ENCODE measurements at regions not wholly inside any gene's neighbourhood (a gene's known extent, or its start where the extent isn't known, plus 50 kb on each side); places are given as distances from the start of the nearest gene placed in this dataset.

GRCh38 chr6:113496166-113496565, 361.0 kb upstream of the MARCKS start:
- in situ Hi-C loops (cut with MboI; ENCODE audit: low pct_unique_long_range_greater_than_20kb, low sequenced_read_pairs, unreplicated experiment), result no loop called here
- TF ChIP-seq CTCF (IDR thresholded peaks at IDR 0.05; ENCODE audit: extremely low read depth, insufficient read depth, missing control alignments), result no peak
- DNase-seq (ENCODE audit: low spot score), result no peak

GRCh38 chr6:113500221-113500620, 356.9 kb upstream of the MARCKS start:
- in situ Hi-C loops (cut with MboI; ENCODE audit: low pct_unique_long_range_greater_than_20kb, low sequenced_read_pairs, unreplicated experiment), result no loop called here
- no peak for DNase-seq (ENCODE audit: low spot score)
- TF ChIP-seq CTCF (IDR thresholded peaks at IDR 0.05; ENCODE audit: extremely low read depth, insufficient read depth, missing control alignments), result no peak

- no peak for TF ChIP-seq CTCF (IDR thresholded peaks at IDR 0.05; ENCODE audit: extremely low read depth, insufficient read depth, missing control alignments)
- in situ Hi-C loops (cut with MboI; ENCODE audit: low pct_unique_long_range_greater_than_20kb, low sequenced_read_pairs, unreplicated experiment), result no loop called here
- DNase-seq (ENCODE audit: low spot score), result no peak
Observed at GRCh38 chr6:113505084-113505699, 352.0 kb upstream of the MARCKS start.

- in situ Hi-C loops (cut with MboI; ENCODE audit: low pct_unique_long_range_greater_than_20kb, low sequenced_read_pairs, unreplicated experiment), result no loop called here
- no peak for DNase-seq (ENCODE audit: low spot score)
- no peak for TF ChIP-seq CTCF (IDR thresholded peaks at IDR 0.05; ENCODE audit: extremely low read depth, insufficient read depth, missing control alignments)
Observed at GRCh38 chr6:113508249-113508648, 348.9 kb upstream of the MARCKS start.

- TF ChIP-seq CTCF (IDR thresholded peaks at IDR 0.05; ENCODE audit: extremely low read depth, insufficient read depth, missing control alignments), result no peak
- in situ Hi-C loops (cut with MboI; ENCODE audit: low pct_unique_long_range_greater_than_20kb, low sequenced_read_pairs, unreplicated experiment), result no loop called here
- DNase-seq (ENCODE audit: low spot score), result no peak
Observed at GRCh38 chr6:113511100-113511499, 346.0 kb upstream of the MARCKS start.

GRCh38 chr6:113512576-113512975, 344.6 kb upstream of the MARCKS start:
- no peak for DNase-seq (ENCODE audit: low spot score)
- in situ Hi-C loops (cut with MboI; ENCODE audit: low pct_unique_long_range_greater_than_20kb, low sequenced_read_pairs, unreplicated experiment), result no loop called here
- TF ChIP-seq CTCF (IDR thresholded peaks at IDR 0.05; ENCODE audit: extremely low read depth, insufficient read depth, missing control alignments), result no peak

- in situ Hi-C loops (cut with MboI; ENCODE audit: low pct_unique_long_range_greater_than_20kb, low sequenced_read_pairs, unreplicated experiment), result no loop called here
- no peak for DNase-seq (ENCODE audit: low spot score)
- no peak for TF ChIP-seq CTCF (IDR thresholded peaks at IDR 0.05; ENCODE audit: extremely low read depth, insufficient read depth, missing control alignments)
Observed at GRCh38 chr6:113513086-113513485, 344.1 kb upstream of the MARCKS start.
